Mucosa of descending colon (tissue), 3 donors: ENCODE measurements at regions not wholly inside any gene's neighbourhood (a gene's known extent, or its start where the extent isn't known, plus 50 kb on each side); places are given as distances from the start of the nearest gene placed in this dataset.

Experiments used
- ATAC-seq: fragments of 200-7000 bp; cut with Tn5 transposase; one replicate; pipeline ENCODE4 v1.9.1; 2020; ENCODE audit warnings: mild to moderate bottlenecking, moderate library complexity
- DNase-seq, 3 donors: peaks; one replicate each; pipeline ENCODE4 v3.0.0-alpha.2; 2020
- H3K36me3 ChIP-seq: fragments of 200-600 bp; one replicate; pipeline ENCODE4 v1.8.0; 2021; ENCODE audit warnings: low read depth, mild to moderate bottlenecking
- H3K4me1 ChIP-seq: fragments of 200-600 bp; one replicate; pipeline ENCODE4 v1.8.0; 2021; ENCODE audit warnings: low read depth, mild to moderate bottlenecking
- H3K4me3 ChIP-seq: fragments of 200-600 bp; one replicate; pipeline ENCODE4 v1.8.0; 2021; ENCODE audit warnings: mild to moderate bottlenecking
- H3K9me3 ChIP-seq: fragments of 200-600 bp; one replicate; pipeline ENCODE4 v1.8.0; 2021; ENCODE audit warnings: mild to moderate bottlenecking
- CTCF ChIP-seq: fragments of 200-600 bp; IDR thresholded peaks from one replicate; pipeline ENCODE4 v1.8.0; 2022; ENCODE audit warnings: antibody characterized with exemption, mild to moderate bottlenecking
- intact Hi-C, 2 donors: fragments of 100-400 bp; cut with DNase I in 1 of 2; cut with micrococcal nuclease in 1 of 2; formaldehyde crosslinking; loops; one replicate each; pipeline versions ENCODE4 v1.11.0 to v1.11.1; 2022; cut with DNase I, micrococcal nuclease
- donor health status: DM: no; HTN: no; CAD: no; lungs with moderate emphysema.
- donor health status: DM: no; HTN: no; CAD: no.
- donor health status: DM: no; HTN: yes; CAD: no.

DNA sequence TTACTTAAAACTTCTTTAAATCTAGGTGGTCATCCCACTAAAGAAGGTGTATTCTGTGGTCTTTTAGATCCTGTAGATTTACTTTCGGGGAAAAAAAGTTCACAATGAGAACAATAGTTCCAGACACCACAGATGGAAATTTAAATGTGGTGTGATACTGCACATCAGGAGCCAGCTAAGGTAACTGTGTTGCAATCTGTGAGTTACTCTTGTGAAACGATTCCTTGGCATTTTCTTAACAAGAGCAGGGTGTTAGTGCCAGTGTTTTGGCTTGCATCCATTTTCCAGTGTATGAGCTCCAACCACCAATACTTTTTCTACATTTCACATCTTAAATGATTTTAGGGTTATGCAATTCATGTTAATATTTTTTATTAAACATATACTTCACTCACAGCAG is 674.5 kb downstream of the CETN3 start:
- H3K9me3 ChIP-seq: no peaks in the 10 kb centered on the region
- no peak for DNase-seq
- TF ChIP-seq CTCF: no peak
- intact Hi-C loops: no loop called here
- no peak overlapping the region for H3K4me3 ChIP-seq
- no peaks in the 10 kb centered on the region for H3K4me1 ChIP-seq
- ATAC-seq: no peak
- H3K36me3 ChIP-seq: no peaks in the 10 kb centered on the region

DNA sequence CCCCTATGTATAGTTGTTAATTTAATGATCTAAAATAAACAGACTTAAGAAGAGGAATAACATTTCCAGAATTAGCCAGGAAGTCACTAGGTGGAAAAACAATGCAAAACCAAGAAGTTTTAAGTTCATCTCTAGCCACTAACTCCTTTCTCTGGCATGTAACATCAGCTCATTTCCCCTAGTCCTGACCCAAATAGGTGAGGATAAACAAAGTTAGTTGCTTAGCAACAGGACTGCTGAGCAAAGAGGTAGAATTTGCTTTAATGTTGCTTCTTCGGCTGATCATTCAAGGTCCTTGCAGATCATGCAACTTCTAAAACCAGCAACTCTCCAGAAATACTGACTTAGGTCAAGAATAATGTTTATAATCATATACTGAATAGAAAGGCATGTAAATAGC is 675.8 kb downstream of the CETN3 start:
- ATAC-seq: no peak
- intact Hi-C loops: no loop called here
- no peaks in the 10 kb centered on the region for H3K36me3 ChIP-seq
- H3K4me1 ChIP-seq: no peaks in the 10 kb centered on the region
- H3K4me3 ChIP-seq: no peak overlapping the region
- H3K9me3 ChIP-seq: no peaks in the 10 kb centered on the region
- no peak for TF ChIP-seq CTCF
- DNase-seq: no peak

GRCh38 chr5:89729623-89730301 is 679.8 kb downstream of the CETN3 start:
- Histone ChIP-seq H3K4me3 (no peak overlapping the region), H3K9me3 (no peaks in the 10 kb centered on the region), H3K4me1 (no peaks in the 10 kb centered on the region), H3K36me3 (no peaks in the 10 kb centered on the region)
- no peak for DNase-seq
- ATAC-seq: peak; percentile 35
- intact Hi-C loops: no loop called here
- no peak for TF ChIP-seq CTCF

GRCh38 chr5:89728750-89729149 is 680.8 kb downstream of the CETN3 start:
- Histone ChIP-seq H3K36me3 (no peaks in the 10 kb centered on the region), H3K4me3 (no peak overlapping the region), H3K9me3 (no peaks in the 10 kb centered on the region), H3K4me1 (no peaks in the 10 kb centered on the region)
- TF ChIP-seq CTCF: no peak
- DNase-seq (no peak), ATAC-seq (no peak)
- intact Hi-C loops: no loop called here

DNA sequence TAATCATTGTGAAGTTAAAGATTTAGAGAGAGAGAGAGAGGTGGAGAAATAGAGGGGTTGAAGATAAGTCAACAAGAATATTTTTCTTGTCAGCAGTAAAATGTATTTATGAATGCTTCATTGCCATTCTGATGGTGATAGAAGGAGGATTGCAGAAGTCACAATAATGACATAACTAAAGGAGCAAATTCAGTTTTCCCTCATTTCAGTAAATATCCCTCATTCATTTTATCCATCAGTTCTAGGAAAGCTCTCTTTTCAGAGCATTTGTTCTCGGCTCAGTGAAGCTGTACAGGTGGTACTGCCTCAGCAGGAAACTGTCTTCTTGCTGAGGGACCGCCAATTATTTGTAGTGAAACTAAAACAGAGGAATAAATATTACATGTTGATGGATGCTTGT is 681.4 kb downstream of the CETN3 start:
- Histone ChIP-seq H3K4me3 (no peak overlapping the region), H3K9me3 (no peaks in the 10 kb centered on the region), H3K4me1 (no peaks in the 10 kb centered on the region), H3K36me3 (no peaks in the 10 kb centered on the region)
- DNase-seq (no peak), ATAC-seq (no peak)
- no peak for TF ChIP-seq CTCF
- intact Hi-C loops: no loop called here
